ENCODE measurements at regions not wholly inside any gene's neighbourhood (a gene's known extent, or its start where the extent isn't known, plus 50 kb on each side); places are given as distances from the start of the nearest gene placed in this dataset.

DNA sequence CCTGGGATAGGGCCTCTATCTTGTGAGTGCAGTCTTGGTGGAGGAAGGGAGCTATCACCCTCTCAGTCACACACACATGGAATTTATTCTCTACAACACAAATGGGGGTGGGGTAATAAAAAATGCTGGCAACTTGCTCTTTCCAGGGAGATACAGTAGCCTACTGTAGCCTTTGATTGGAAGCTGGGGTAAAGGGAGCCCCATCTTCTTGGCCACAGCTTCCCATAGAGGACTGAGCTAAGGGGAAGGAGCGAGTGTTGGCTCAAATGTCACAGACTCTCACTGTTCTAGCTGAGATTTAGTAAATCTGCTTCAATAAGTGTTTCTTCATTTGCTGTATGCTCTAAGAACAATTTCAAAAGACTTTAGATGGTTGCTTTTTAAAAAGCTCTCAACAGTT, 222.2 kb upstream of the CXCL12 start:
- no peak for DNase-seq (ENCODE audit: low read depth)

DNA sequence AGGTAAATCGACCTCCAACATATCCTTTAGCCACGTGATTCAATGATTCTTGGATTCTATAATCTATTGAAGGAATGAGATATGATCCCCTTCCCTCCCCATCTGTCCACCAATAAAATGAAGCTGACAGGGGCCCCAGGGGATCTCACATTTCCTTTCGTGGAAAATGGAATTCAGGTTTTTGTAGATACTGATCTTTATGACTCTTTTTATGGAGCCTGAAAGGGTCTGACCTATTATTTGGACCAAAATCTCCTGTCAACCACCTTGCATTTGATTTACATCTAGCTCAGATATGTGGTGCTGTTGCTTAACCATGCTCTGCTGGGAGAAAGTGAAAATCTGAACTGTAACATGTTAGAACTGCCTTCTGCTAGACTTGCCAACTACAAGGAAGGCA, 234.0 kb upstream of the CXCL12 start:
- no peak for DNase-seq (ENCODE audit: low read depth)

DNA sequence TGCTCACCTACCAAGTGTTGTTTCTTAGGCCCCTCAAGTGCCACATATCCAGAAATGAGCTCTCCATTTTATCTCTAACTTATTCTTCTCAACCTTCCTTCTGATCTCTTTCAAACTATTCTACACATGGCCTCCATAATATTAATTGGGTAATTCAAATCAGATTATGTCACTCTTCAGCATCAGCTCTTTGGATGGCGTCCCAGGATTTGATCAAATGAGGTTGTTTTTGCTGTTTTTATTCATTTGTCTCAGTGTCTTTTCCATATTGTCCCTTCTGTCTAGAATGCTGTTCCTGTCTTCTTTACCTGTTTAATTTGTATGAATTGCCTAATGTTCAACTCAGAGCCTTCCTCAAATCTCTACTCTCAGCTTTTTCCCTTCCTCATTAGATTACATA, 234.6 kb upstream of the CXCL12 start:
- no peak for DNase-seq (ENCODE audit: low read depth)

DNA sequence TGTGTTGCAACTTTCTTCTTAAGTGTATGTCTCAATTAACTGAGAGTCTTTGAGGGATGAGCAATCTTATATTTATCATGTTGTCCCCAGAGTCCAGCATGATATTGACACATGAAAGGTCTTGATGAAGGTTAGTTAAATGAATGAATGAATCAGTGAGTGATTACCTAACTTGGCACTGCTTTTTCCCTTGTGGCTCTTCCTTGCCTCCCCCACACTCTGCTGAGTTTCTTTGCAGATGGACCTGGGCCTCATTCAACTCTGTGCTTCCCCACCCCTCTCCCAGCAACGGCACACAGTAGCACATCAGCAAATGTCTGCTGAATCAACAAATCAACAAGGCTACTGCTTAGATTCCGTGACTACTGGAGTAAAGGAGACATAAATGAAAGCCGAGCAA, 235.1 kb upstream of the CXCL12 start:
- peak; percentile 4 for DNase-seq (ENCODE audit: low read depth)

DNA sequence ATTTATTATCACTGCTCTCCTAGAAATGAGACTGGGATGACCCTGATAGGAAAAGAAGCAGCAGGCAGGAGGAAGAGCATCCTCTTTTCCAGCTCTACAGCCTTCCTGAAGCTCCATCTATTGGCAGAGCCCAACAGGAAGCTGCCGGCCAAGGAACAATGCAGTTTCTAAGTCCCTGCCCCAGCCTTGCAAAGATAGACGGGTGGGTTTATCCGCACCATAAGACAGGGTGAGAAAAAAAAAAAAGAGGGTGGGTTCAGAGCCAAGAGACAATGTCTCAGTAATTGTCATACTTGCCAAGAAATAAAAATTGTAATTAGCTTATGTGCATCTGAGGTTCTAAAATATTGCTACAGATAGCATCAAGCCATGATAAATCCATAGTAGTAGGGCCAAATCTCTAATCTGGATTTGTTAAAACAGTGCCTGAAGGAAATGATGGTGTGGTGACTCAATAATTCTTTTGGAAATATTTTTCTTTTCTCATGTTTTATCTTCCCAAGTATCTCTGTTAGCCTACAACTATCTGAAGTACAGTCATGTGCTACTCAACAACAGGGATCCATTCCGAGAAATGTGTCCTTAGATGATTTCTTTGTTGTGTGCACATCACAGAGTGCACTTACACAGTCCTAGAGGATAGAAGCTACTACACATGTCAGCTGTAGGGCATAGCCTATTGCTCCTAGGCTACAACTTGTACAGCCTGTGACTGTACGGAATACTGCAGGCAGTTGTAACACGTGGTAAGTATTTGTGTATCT, 242.9 kb upstream of the CXCL12 start:
- DNase-seq (ENCODE audit: low read depth), result no peak

DNA sequence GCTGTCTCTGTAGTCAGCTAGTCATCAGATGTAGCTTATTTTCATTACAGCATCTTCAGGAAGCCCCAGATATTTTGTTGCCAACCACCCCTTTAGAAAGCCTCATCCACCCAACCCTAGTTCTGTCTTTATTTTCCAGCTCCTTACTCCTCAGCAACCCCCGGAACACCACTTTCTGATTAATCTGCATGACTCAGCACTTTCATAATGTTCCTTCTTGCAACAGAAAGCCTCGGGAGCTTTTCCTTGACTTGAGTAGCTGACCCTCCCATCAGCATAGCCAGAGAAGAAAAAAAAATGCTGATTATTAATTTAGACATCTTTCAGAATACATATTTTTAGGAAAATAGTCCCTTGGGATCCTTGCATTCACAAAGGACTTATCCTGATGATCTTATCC, 244.0 kb upstream of the CXCL12 start:
- peak; percentile 61 for DNase-seq (ENCODE audit: low read depth)

DNA sequence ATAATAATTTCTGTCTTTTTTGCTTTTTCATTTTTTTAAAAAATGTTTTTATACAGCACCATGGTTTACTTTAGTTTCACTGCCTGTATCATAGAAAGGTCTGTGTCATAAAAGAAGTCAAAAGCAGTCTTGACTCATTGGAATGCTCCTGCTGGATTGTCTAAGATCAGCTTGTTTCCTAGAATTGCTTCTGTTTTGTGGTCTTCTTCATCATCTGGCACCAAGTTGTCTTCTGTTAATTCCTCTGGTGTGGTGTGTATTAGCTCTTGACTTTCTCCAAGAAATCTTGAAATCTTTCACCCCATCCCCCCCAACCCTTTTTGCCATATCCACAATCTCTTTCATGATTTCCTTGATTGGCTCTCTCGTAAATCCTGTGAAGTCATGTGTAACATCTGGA, 250.3 kb upstream of the CXCL12 start:
- no peak for DNase-seq (ENCODE audit: low read depth)

DNA sequence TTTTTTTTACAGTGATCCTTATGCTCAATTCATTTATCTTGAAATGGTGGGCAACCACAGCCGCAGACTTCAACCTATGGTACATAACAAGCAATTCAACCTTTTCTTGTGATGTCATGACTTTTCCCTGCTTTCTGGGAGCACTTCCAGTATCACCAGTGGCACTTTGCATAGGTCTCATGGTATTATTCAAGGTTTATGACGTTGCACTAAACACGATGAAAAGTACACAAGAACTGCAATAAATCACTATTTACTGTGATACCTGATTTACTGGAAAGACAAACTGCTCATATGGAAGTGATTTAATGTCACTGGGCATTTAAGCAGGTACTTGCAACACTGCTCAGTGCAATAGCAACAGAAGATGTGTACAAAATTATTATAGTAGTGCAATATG, 251.7 kb upstream of the CXCL12 start:
- no peak for DNase-seq (ENCODE audit: low read depth)

DNA sequence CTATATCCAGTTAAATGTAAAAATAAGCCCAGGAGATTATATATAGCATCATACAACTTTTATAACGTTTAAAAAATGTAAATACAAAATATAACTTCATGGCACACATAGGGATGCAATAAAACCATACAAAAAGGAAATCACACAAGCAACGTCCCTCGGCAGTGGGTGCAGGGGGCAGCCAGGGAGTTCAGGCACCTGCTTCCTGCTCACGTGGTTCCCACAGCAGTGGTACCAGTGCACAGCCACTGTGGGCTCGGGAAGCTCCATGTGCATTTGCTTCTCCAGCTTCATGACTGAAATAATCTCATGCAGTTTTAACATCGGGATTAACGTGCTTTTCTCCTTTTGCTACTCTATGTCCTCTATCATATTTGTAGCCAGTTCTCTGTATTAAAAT, 255.5 kb upstream of the CXCL12 start:
- no peak for DNase-seq (ENCODE audit: low read depth)

DNA sequence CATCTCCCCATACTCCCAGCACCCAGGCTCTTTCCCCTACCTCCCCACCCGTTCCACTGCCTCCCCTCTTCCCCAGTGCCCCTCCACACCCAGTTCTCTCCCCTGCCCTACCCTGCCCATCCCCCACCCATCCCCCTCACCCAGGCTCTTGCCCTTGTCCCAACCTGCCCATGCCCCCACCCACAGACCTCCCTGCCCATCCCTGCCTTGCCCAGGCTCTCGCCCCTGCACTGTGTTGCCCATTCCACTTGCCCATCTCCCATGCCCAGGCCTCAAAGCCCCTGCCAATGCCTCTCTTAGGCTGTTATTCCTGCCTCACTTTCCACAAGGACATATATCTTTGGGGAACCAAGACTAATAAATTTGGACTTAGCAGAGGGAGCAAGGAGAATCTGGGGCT, 262.6 kb upstream of the CXCL12 start:
- DNase-seq (ENCODE audit: low read depth), result no peak

DNA sequence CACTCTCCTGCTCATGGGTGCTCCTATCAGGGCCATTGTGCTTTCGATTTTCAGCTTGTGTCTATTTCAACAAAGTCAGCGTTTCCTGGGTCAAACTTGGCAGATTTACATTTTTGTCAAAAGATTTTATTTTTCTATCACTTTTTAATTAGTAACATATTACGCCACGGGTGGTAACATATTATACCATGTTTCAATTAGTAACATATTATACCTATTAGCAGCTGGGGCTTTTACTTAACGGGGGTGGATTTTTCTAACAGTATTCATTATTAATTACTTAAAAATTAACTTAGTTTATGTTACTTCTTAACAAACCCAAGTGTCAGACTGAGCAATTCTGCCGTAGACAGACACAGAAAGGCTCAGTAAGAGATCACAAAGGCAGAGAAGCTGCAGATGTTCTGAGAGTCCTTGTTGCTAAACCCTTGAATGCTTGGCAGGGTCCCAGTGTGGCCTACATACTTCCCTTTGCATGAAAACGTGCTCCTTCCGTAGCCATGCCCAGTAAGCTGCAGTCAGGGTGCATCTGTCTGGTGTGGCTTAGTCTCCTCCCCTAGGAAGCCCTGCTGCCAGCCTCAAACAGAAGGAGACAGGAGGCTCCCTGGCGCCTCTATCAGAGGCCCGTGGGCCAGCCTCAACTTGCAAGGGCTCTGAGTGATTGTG, 263.1 kb upstream of the CXCL12 start:
- DNase-seq (ENCODE audit: low read depth), result peak; percentile 77

DNA sequence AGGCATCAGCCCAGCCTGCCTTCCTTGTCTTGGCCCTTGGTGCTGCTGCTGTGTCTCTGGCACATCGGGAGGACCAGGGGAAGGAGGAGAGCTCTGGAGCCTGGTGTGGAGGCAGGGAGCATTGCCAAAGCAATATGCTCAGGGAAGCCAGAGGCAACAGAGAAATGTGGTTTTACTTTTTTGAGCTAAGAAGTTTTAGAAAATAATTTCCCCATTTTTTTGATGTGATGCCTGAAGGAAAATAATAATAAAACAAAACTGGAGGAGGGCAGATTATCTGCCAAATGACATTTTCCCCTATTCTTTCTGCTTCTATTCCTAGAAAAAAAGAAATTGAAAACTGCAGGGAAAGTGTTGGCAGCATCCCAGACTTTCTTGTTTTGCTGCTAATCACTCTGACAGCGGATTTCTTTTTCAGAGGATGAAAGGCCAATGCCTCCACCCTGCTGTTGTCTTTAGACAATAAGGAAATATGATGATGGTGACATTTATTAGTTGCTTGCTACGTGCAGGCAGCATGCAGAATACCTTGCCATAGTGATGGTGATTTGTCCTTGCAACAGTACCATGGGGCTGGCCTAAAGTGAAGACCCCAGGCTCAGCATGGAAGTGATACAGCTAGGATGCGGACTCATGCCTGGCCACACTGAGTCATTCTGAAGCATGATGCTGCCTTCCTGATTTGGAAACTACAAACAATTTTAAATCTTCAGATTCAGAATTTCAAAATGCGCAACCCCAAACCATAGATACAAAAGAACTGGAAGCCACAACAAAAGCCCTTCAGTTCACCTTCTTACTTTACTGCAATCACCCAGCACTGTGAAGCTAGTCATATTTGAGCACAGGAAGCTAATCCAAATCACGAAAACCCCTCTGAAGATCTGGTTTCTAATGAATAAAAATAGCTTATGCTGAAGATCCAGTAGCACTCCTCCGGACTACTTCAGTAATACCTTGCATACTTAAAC, 260.2 kb upstream of the TMEM72 start:
- DNase-seq (ENCODE audit: low read depth), result peak; percentile 10

DNA sequence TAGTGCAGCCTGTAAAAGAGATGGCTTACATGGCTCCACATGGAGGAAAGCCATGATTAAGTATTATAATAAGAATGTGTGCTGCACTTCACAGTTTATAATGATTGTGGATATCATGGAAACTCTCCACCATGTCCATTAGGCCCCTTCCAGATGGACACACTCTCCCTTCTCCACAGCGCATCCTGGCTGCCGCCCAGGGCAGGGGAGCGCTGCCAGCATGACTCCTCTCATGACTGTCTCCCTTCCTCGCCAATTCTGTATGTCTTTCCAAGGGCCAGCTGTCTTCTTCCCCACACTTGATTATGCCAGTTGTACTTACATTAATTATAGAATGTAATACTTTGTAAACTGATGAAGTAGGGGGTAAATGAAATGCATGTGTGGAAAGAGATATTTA, 259.3 kb upstream of the TMEM72 start:
- peak; percentile 17 for DNase-seq (ENCODE audit: low read depth)

DNA sequence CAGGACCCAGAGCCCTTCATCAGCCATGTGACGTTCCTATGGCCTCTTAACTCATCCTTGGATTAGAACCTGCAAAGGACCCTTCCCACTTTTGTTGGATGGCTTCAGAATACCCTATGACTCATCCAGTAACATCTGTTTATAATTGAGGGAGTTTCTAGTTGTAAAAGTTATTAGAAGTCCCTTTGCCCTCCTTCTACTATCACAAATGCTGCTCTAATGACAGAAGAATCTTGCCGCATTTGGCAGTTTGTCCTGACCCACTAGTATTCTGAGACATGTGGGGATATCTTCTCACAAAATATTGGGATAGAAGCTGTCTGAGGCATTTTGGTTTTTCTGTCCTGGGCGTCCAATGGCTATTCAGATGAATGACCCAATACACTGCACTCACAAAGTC, 251.8 kb upstream of the TMEM72 start:
- DNase-seq (ENCODE audit: low read depth), result no peak

DNA sequence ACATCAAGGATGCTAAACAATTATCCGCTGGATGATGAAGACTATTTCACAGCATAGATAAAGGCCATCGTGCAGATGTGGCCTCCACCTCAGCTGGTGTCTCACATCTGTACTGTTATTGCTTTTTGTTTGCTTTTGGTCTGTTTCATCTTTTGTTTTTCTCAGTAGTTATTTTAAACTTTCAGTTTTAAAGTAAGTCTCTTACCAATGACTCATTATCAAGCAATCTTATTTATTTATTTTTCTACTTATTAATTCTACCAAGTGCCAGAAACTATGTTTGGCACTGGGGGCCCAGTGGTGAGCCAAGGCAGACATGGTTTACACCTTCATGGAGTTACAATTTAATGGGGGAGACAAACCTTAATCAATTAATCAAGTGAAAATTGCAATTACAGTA, 250.9 kb upstream of the TMEM72 start:
- DNase-seq (ENCODE audit: low read depth), result no peak

DNA sequence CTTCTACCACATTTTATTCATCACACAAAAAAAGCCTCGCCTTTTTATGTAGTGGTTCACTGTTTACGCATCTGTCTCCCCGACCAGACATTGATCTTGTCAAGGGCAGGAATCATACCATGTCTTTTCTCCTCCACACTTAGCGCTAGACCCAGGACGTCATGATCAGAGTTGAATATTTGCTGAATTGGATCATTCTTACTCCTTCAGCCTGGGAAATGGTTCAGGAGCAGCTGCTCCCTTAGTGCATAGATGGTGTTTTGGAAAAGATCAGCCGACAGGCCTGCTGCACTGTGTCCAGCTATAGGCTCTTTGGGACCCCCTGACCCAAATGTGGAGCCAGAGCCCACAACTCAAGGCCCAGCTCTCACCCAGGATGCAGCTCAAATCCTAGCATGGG, 249.1 kb upstream of the TMEM72 start:
- DNase-seq (ENCODE audit: low read depth), result no peak

DNA sequence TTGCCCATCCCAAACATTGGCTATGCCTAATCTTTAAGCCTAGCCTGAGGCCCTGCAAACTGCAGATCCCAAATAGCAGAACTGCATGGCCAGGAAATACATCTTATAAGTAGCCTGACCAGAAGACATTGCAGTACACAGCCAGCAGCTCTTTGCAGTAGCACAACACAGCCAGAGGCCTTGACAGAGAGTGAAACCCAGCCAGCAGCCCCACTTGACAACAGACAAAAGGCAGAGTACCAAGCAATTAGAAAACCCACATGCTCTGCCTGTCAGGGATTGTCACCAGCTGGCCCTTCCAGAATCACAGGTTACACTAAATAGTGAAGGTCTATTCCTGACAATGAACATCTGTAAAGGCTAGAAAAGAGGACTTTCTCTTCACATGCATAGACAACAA, 242.8 kb upstream of the TMEM72 start:
- no peak for DNase-seq (ENCODE audit: low read depth)

DNA sequence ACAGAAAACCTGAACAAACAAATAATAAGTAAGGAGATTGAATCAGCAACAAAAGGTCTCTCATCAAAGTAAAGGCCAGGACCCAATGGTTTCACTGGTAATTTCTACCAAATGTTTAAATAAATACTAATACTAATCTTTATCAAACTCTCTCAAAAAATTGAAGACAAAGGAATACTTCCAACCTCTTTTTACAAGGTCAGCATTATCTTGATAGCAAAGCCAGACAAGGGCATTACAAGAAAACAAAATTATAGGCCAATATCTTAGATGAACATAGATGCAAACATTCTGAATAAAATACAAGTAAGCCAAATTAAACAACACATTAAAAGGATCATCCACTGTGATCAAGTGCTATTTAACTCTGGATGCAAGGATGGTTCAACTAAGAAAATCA, 239.8 kb upstream of the TMEM72 start:
- no peak for DNase-seq (ENCODE audit: low read depth)

DNA sequence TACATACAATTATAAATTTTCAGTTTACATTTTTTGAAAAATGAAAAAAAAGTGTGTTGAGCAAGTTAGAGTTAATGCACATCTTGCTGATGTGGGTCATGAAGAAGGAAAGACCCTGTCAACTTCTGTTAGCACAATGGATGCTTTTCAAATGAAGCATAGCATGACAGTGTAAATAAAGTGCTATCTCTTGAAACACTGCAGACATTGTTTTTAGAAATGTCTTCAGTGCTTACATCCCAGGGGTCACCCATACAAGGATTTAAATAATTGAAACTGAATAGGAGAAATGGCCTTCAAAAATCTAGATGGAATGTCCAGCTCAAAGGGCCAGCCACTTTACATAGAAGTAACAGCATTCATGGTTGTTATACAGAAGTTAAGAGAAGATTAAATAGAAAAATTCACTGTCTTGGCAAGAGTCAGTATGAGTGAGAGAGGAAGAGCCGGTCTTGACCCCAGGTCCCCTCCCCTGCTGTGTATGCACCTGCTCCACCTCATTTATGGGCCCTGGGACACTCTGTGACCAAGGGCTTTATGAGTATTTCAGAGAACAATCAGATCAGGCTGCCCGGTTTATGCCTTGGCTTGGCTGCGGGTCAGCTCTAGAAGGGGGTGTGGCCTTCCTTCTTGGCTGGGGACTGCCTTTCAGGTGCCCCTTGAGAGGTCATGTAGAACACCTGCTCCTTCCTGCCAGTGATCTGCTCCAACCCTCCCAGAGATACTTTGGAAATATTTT, 237.7 kb upstream of the TMEM72 start:
- no peak for DNase-seq (ENCODE audit: low read depth)

DNA sequence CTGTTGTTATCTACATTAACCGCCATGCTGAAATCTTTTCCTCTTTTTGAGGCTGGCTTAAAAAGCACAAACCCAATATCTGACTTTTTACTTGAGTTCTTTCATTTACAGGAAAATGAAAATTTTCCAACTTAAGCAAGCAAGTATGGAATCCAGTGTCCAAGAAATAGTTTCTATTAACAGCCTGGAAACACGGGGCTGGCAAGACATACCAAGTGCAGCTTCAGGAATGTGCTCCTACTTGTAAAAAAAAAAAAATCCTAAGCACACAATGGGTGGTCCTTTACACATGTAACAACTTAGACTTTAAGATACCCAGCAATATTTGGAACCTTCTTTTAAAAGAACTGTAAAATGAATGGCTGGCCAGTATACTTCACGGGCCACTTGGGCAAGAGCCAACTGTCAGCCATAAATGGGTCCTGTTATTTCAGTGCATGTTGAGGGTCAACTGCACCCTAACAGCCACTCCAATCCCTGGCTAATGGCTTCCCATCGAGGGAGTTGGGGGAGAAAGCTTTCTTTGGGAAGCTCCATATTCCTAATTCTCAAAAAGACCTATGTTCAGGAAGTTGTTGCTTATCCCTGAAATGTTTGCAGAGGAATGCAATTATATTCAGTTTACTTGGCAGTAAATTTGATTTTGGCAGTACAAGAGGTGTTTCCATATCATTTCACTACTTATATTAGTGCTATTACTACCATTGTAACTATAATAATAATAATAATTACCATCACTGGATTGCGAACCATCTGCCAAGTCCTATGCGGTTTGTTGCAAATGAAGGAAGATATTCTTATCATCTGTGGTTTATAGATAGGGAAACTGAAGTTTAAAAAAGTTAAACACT, 236.4 kb upstream of the TMEM72 start:
- DNase-seq (ENCODE audit: low read depth), result no peak

All from myocyte (in vitro differentiated cells).